CD14-positive monocyte (primary cell): ENCODE measurements at regions not wholly inside any gene's neighbourhood (a gene's known extent, or its start where the extent isn't known, plus 50 kb on each side); places are given as distances from the start of the nearest gene placed in this dataset.

Experiments used
- DNase-seq, 3 donors: peaks; one replicate each; pipeline ENCODE4 v3.0.0-alpha.2; 2011 to 2022
- H2AFZ ChIP-seq: 2 replicates; pipeline ENCODE4 v1.6.0; 2012; ENCODE audit warnings: mild to moderate bottlenecking, low read depth, low read length, inconsistent platforms; ENCODE audit not compliant: insufficient read depth, poor library complexity, severe bottlenecking
- H3K27ac ChIP-seq, 2 donors: 1 replicate in 1 of 2; 2 replicates in 1 of 2; pipeline ENCODE4 v1.5.1; 2012 to 2013; ENCODE audit warnings: low read length in 2 of 2, control low read depth in 1 of 2, inconsistent platforms in 1 of 2, low read depth in 1 of 2, mild to moderate bottlenecking in 1 of 2
- H3K27me3 ChIP-seq, 2 donors: one replicate each; pipeline versions ENCODE4 v1.6.0 to v1.6.1; 2011 to 2013; ENCODE audit warnings: low read length in 2 of 2; ENCODE audit not compliant: control insufficient read depth in 2 of 2, insufficient read depth in 2 of 2
- H3K36me3 ChIP-seq, 2 donors: replicated peaks in 1 of 2; 1 replicate in 1 of 2; 2 replicates in 1 of 2; pipeline versions ENCODE4 v1.5.1 to v1.6.1; 2012 to 2013; ENCODE audit warnings: low read length in 2 of 2, control low read depth in 1 of 2, inconsistent platforms in 1 of 2, mild to moderate bottlenecking in 1 of 2; ENCODE audit not compliant: insufficient read depth in 2 of 2, control insufficient read depth in 1 of 2
- H3K4me1 ChIP-seq, 2 donors: 1 replicate in 1 of 2; 2 replicates in 1 of 2; pipeline versions ENCODE4 v1.5.1 to v1.6.1; 2012 to 2013; ENCODE audit warnings: low read length in 2 of 2, control low read depth in 1 of 2, inconsistent platforms in 1 of 2, mild to moderate bottlenecking in 1 of 2, moderate library complexity in 1 of 2; ENCODE audit not compliant: insufficient read depth in 2 of 2, control insufficient read depth in 1 of 2
- H3K4me2 ChIP-seq: replicated peaks from 2 replicates; pipeline ENCODE3; 2012; ENCODE audit warnings: low read length, moderate library complexity, mild to moderate bottlenecking; ENCODE audit not compliant: poor library complexity, severe bottlenecking; ENCODE audit errors: extremely low read depth
- H3K4me3 ChIP-seq, 3 experiments: fragments of 200-600 bp in 1 of 3; sonication (generic) in 1 of 3; replicated peaks in 1 of 3; 1 replicate in 2 of 3; 2 replicates in 1 of 3; pipeline ENCODE4 v1.5.1; 2011 to 2013; ENCODE audit warnings: low read length in 3 of 3, mild to moderate bottlenecking in 3 of 3, control low read depth in 2 of 3, low read depth in 2 of 3, inconsistent platforms in 1 of 3, moderate library complexity in 1 of 3
- H3K79me2 ChIP-seq: 2 replicates; pipeline ENCODE4 v1.6.0; 2012; ENCODE audit warnings: mild to moderate bottlenecking, control low read depth, inconsistent platforms, low read length, moderate library complexity; ENCODE audit not compliant: insufficient read depth
- H3K9ac ChIP-seq: 2 replicates; pipeline ENCODE4 v1.6.0; 2017; ENCODE audit warnings: low read length, mild to moderate bottlenecking; ENCODE audit not compliant: insufficient read depth, poor library complexity, severe bottlenecking
- H3K9me3 ChIP-seq, 2 donors: replicated peaks in 1 of 2; 1 replicate in 1 of 2; 2 replicates in 1 of 2; pipeline versions ENCODE4 v1.5.1 to v1.6.1; 2012 to 2013; ENCODE audit warnings: low read length in 2 of 2, control low read depth in 1 of 2; ENCODE audit not compliant: control insufficient read depth in 1 of 2, insufficient read depth in 1 of 2
- H4K20me1 ChIP-seq: 2 replicates; pipeline ENCODE4 v1.6.0; 2012; ENCODE audit warnings: mild to moderate bottlenecking, low read length, control low read depth, moderate library complexity; ENCODE audit not compliant: insufficient read depth
- H3K27ac Mint-ChIP-seq, 7 donors: one replicate each; pipeline ENCODE4 v1.8.0; 2020; ENCODE audit warnings: mild to moderate bottlenecking in 7 of 7, mixed read lengths in 7 of 7, moderate library complexity in 6 of 7, inconsistent platforms in 2 of 7
- H3K27me3 Mint-ChIP-seq, 3 donors: one replicate each; pipeline ENCODE4 v1.8.0; 2021 to 2022; ENCODE audit warnings: low read depth in 3 of 3, mild to moderate bottlenecking in 3 of 3, mixed read lengths in 3 of 3, moderate library complexity in 3 of 3, inconsistent platforms in 1 of 3
- H3K36me3 Mint-ChIP-seq, 2 donors: one replicate each; pipeline ENCODE4 v1.8.0; 2020; ENCODE audit warnings: mixed read lengths in 2 of 2, inconsistent platforms in 1 of 2, mild to moderate bottlenecking in 1 of 2
- H3K4me1 Mint-ChIP-seq: one replicate; pipeline ENCODE4 v1.8.0; 2020; ENCODE audit warnings: mild to moderate bottlenecking, mixed read lengths
- H3K4me3 Mint-ChIP-seq, 2 donors: one replicate each; pipeline ENCODE4 v1.8.0; 2020; ENCODE audit warnings: mild to moderate bottlenecking in 2 of 2, mixed read lengths in 2 of 2, moderate library complexity in 1 of 2
- H3K9me3 Mint-ChIP-seq, 7 donors: one replicate each; pipeline ENCODE4 v1.8.0; 2020 to 2022; ENCODE audit warnings: mixed read lengths in 7 of 7, mild to moderate bottlenecking in 6 of 7, moderate library complexity in 6 of 7, inconsistent platforms in 2 of 7
- CTCF ChIP-seq: fragments of 200-600 bp; IDR thresholded peaks from one replicate; pipeline ENCODE4 v1.8.0; 2022; ENCODE audit warnings: antibody characterized with exemption, mild to moderate bottlenecking
- WGBS: methylation state at CpG from one replicate; pipeline ENCODE4 v1.1.5; 2013; ENCODE audit warnings: missing lambda C conversion rate; ENCODE audit not compliant: insufficient coverage; 5-methylcytosine and 5-hydroxymethylcytosine counted together
- intact Hi-C, 2 donors: fragments of 100-400 bp; cut with micrococcal nuclease; formaldehyde crosslinking; loops; one replicate each; pipeline versions ENCODE4 v1.15.0 to v1.15.1; 2023

- Histone ChIP-seq H4K20me1 (no peaks in the 10 kb centered on the region), H3K9me3 (peaks cover 0 to 4% of the 10 kb centered on the region in 2 donors), H3K79me2 (no peaks in the 10 kb centered on the region), H3K36me3 (no peaks in the 10 kb centered on the region), H3K4me1 (no peaks in the 10 kb centered on the region), H2AFZ (no peak overlapping the region), H3K4me2 (no peak overlapping the region), H3K4me3 (no peak overlapping the region), H3K27ac (no peak overlapping the region), H3K27me3 (no peaks in the 10 kb centered on the region), H3K9ac (no peak overlapping the region)
- DNase-seq = no peak
- WGBS = no CpG with 5 or more reads among the region's 8 CpGs
- no peak overlapping the region for H3K4me3 Mint-ChIP-seq
- intact Hi-C loops = no loop called here
- no peaks in the 10 kb centered on the region for H3K36me3 Mint-ChIP-seq
- H3K27ac Mint-ChIP-seq = no peak overlapping the region
- H3K4me1 Mint-ChIP-seq = no peaks in the 10 kb centered on the region
- peaks cover 0 to 6% (median 0%) of the 10 kb centered on the region in 3 donors for H3K27me3 Mint-ChIP-seq
- H3K9me3 Mint-ChIP-seq = peaks cover 2 to 12% (median 8%) of the 10 kb centered on the region in 7 donors
- no peak for TF ChIP-seq CTCF
These were observed 514.7 kb downstream of the SOX11 start for GRCh38 chr2:6206882-6207281.

DNA sequence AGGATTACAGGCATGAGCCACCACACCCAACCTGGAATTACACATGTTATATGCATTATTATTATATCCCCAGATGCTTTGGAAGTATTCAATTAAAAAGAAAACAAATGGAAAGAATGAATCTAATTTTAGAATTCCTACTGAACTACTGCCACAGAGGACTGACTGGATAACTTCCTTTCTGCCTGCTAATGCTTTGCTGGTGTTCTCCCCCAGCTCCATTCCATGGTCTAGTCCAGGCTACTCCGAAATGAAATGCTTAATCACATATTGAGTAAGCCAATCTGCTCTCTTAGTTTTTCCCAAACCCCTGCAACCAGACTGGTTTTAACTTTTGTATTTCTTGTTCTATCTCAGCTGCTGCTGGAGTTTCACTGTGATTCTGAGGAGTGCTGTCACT lies 519.1 kb downstream of the SOX11 start:
- H3K9me3 Mint-ChIP-seq = peaks cover 0 to 13% (median 7%) of the 10 kb centered on the region in 7 donors
- Histone ChIP-seq H4K20me1 (no peaks in the 10 kb centered on the region), H3K27ac (no peak overlapping the region), H3K27me3 (no peaks in the 10 kb centered on the region), H3K36me3 (no peaks in the 10 kb centered on the region), H3K9me3 (peaks cover 0 to 3% of the 10 kb centered on the region in 2 donors), H3K4me1 (no peaks in the 10 kb centered on the region), H3K4me3 (no peak overlapping the region), H3K9ac (no peak overlapping the region), H3K4me2 (no peak overlapping the region), H3K79me2 (no peaks in the 10 kb centered on the region), H2AFZ (no peak overlapping the region)
- H3K27me3 Mint-ChIP-seq = peaks cover 0 to 3% (median 3%) of the 10 kb centered on the region in 3 donors
- H3K27ac Mint-ChIP-seq = no peak overlapping the region
- H3K4me1 Mint-ChIP-seq = no peaks in the 10 kb centered on the region
- intact Hi-C loops = no loop called here
- H3K4me3 Mint-ChIP-seq = no peak overlapping the region
- DNase-seq = no peak
- 100% methylated on average over 1 of the region's 1 CpG for WGBS
- no peak for TF ChIP-seq CTCF
- no peaks in the 10 kb centered on the region for H3K36me3 Mint-ChIP-seq
